Right lobe of liver (tissue), 6 donors: ENCODE measurements at regions not wholly inside any gene's neighbourhood (a gene's known extent, or its start where the extent isn't known, plus 50 kb on each side); places are given as distances from the start of the nearest gene placed in this dataset.

Experiments used
- ATAC-seq, 4 donors: fragments of 200-7000 bp; cut with Tn5 transposase; one replicate each; pipeline ENCODE4 v1.9.1; 2020; ENCODE audit warnings: mild to moderate bottlenecking in 4 of 4, moderate library complexity in 4 of 4
- DNase-seq, 3 donors: peaks; one replicate each; pipeline ENCODE4 v3.0.0-alpha.2; 2020
- H3K27ac ChIP-seq, 3 donors: fragments of 200-600 bp; one replicate each; pipeline ENCODE4 v1.8.0; 2022
- H3K27me3 ChIP-seq, 2 donors: fragments of 200-600 bp; one replicate each; pipeline ENCODE4 v1.8.0; 2022
- H3K36me3 ChIP-seq, 4 donors: fragments of 200-600 bp; sonication (generic) in 1 of 4; one replicate each; pipeline versions ENCODE4 v1.5.1 to v1.8.0; 2017 to 2022; ENCODE audit warnings: control low read depth in 1 of 4
- H3K4me1 ChIP-seq, 4 donors: fragments of 200-600 bp; sonication (generic) in 1 of 4; one replicate each; pipeline versions ENCODE4 v1.5.1 to v1.8.0; 2017 to 2022; ENCODE audit warnings: control low read depth in 1 of 4
- H3K4me3 ChIP-seq, 3 donors: fragments of 200-600 bp; one replicate each; pipeline ENCODE4 v1.8.0; 2022
- H3K9me3 ChIP-seq, 4 donors: fragments of 200-600 bp; sonication (generic) in 1 of 4; one replicate each; pipeline versions ENCODE4 v1.5.1 to v1.8.0; 2017 to 2022; ENCODE audit warnings: control low read depth in 1 of 4
- POLR2A ChIP-seq: fragments of 450-650 bp; IDR thresholded peaks from one replicate; pipeline ENCODE4 v1.6.1; 2017; ENCODE audit warnings: antibody characterized with exemption, mild to moderate bottlenecking
- WGBS: methylation state at CpG from one replicate; pipeline ENCODE4 v1.1.6; 2018; ENCODE audit warnings: low coverage, low lambda C conversion rate; ENCODE audit not compliant: insufficient coverage; ENCODE audit errors: missing lambda C conversion rate; 5-methylcytosine and 5-hydroxymethylcytosine counted together
- intact Hi-C, 2 donors: fragments of 100-400 bp; cut with DNase I; formaldehyde crosslinking; loops; one replicate each; pipeline versions ENCODE4 v1.11.2 to v1.14.1; 2022
- TF ChIP-seq, protein P1 (sequence below), 4 donors: fragments of 200-600 bp in 3 of 4; fragments of 450-650 bp in 1 of 4; IDR thresholded peaks; one replicate each; pipeline versions ENCODE4 v1.5.1 to v1.8.0; 2016 to 2022; ENCODE audit warnings: antibody characterized with exemption in 4 of 4, mild to moderate bottlenecking in 2 of 4
- donor health status: DM: no; HTN: yes; CAD: no.
- donor health status: DM: no; HTN: no; CAD: no.
- donor health status: DM: no; HTN: no; CAD: no.
- donor health status: DM: no; HTN: yes; CAD: no.
- donor health status: DM: no; HTN: yes; CAD: no.

- no peak overlapping the region for H3K4me3 ChIP-seq
- no peaks in the 10 kb centered on the region for H3K9me3 ChIP-seq
- DNase-seq = no peak
- H3K36me3 ChIP-seq = no peaks in the 10 kb centered on the region
- WGBS = 62% methylated on average over 7 of the region's 7 CpGs
- H3K4me1 ChIP-seq = no peaks in the 10 kb centered on the region
- H3K27me3 ChIP-seq = no peaks in the 10 kb centered on the region
- intact Hi-C loops = no loop called here
- ATAC-seq = no peak
- no peak for TF ChIP-seq POLR2A
- TF ChIP-seq, protein P1, sequence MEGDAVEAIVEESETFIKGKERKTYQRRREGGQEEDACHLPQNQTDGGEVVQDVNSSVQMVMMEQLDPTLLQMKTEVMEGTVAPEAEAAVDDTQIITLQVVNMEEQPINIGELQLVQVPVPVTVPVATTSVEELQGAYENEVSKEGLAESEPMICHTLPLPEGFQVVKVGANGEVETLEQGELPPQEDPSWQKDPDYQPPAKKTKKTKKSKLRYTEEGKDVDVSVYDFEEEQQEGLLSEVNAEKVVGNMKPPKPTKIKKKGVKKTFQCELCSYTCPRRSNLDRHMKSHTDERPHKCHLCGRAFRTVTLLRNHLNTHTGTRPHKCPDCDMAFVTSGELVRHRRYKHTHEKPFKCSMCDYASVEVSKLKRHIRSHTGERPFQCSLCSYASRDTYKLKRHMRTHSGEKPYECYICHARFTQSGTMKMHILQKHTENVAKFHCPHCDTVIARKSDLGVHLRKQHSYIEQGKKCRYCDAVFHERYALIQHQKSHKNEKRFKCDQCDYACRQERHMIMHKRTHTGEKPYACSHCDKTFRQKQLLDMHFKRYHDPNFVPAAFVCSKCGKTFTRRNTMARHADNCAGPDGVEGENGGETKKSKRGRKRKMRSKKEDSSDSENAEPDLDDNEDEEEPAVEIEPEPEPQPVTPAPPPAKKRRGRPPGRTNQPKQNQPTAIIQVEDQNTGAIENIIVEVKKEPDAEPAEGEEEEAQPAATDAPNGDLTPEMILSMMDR (IDR thresholded peaks at IDR 0.05) = no peak
- H3K27ac ChIP-seq = no peak overlapping the region
Observed at GRCh38 chr10:47121336-47121735, 178.7 kb upstream of the GDF10 start.

- intact Hi-C loops = no loop called here
- H3K9me3 ChIP-seq = no peaks in the 10 kb centered on the region
- DNase-seq (no peak), ATAC-seq (no peak)
- TF ChIP-seq POLR2A = no peak
- TF ChIP-seq, protein P1 (IDR thresholded peaks at IDR 0.05) = no peak
- 67% methylated on average over 3 of the region's 6 CpGs for WGBS
- H3K27ac ChIP-seq = no peak overlapping the region
- no peaks in the 10 kb centered on the region for H3K36me3 ChIP-seq
- H3K4me1 ChIP-seq = no peaks in the 10 kb centered on the region
- H3K4me3 ChIP-seq = no peak overlapping the region
- no peaks in the 10 kb centered on the region for H3K27me3 ChIP-seq
Observed at GRCh38 chr10:47123716-47124288, 176.2 kb upstream of the GDF10 start.

GRCh38 chr10:47127188-47127785 lies 172.7 kb upstream of the GDF10 start:
- intact Hi-C loops = no loop called here
- no peak overlapping the region for H3K4me3 ChIP-seq
- no peak for ATAC-seq
- no peak overlapping the region for H3K27ac ChIP-seq
- no peaks in the 10 kb centered on the region for H3K4me1 ChIP-seq
- no peaks in the 10 kb centered on the region for H3K27me3 ChIP-seq
- TF ChIP-seq POLR2A = no peak
- TF ChIP-seq, protein P1 (IDR thresholded peaks at IDR 0.05) = no peak
- DNase-seq = no peak
- 18% methylated on average over 3 of the region's 5 CpGs for WGBS
- H3K9me3 ChIP-seq = no peaks in the 10 kb centered on the region
- no peaks in the 10 kb centered on the region for H3K36me3 ChIP-seq

GRCh38 chr10:47130491-47130890 lies 169.5 kb upstream of the GDF10 start:
- ATAC-seq (no peak), DNase-seq (no peak)
- H3K4me1 ChIP-seq = no peaks in the 10 kb centered on the region
- H3K27me3 ChIP-seq = no peaks in the 10 kb centered on the region
- H3K36me3 ChIP-seq = no peaks in the 10 kb centered on the region
- no peak for TF ChIP-seq POLR2A
- TF ChIP-seq, protein P1 (IDR thresholded peaks at IDR 0.05) = no peak
- intact Hi-C loops = no loop called here
- no peak overlapping the region for H3K4me3 ChIP-seq
- H3K27ac ChIP-seq = no peak overlapping the region
- no peaks in the 10 kb centered on the region for H3K9me3 ChIP-seq
